Vagina (tissue), 2 donors: ENCODE measurements at regions not wholly inside any gene's neighbourhood (a gene's known extent, or its start where the extent isn't known, plus 50 kb on each side); places are given as distances from the start of the nearest gene placed in this dataset.

Experiments used
- POLR2A ChIP-seq, 2 donors: fragments of 450-650 bp; IDR thresholded peaks; one replicate each; pipeline ENCODE4 v1.6.1; 2017; ENCODE audit warnings: antibody characterized with exemption in 2 of 2, mild to moderate bottlenecking in 2 of 2, moderate library complexity in 2 of 2
- TF ChIP-seq, protein P1 (sequence below), 3 experiments: fragments of 450-650 bp in 2 of 3; fragments of 200-600 bp in 1 of 3; sonication (generic) in 1 of 3; IDR thresholded peaks; one replicate each; pipeline ENCODE4 v1.5.1; 2017 to 2019; ENCODE audit warnings: antibody characterized with exemption in 3 of 3, mild to moderate bottlenecking in 2 of 3, moderate library complexity in 2 of 3

DNA sequence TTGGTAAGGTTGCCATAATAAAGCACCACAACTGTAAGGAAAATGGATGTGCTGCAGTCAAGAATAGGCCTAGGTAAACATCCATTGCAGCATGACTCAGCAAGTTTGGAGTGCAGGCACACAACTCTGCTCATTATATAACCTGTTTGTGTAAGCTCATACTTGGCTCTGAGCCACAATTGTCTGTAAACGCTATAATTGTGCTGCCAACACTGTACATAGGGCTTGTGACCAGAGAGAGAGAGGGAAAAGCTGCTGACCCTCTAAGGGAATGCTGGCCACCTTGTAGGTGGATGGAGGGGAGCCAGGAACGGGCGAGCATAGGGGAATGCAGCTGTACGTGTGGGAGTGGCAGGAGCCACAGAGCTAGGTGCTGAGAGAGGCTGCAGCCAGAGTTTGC is 2186.5 kb upstream of the ACO1 start:
- TF ChIP-seq, protein P1, sequence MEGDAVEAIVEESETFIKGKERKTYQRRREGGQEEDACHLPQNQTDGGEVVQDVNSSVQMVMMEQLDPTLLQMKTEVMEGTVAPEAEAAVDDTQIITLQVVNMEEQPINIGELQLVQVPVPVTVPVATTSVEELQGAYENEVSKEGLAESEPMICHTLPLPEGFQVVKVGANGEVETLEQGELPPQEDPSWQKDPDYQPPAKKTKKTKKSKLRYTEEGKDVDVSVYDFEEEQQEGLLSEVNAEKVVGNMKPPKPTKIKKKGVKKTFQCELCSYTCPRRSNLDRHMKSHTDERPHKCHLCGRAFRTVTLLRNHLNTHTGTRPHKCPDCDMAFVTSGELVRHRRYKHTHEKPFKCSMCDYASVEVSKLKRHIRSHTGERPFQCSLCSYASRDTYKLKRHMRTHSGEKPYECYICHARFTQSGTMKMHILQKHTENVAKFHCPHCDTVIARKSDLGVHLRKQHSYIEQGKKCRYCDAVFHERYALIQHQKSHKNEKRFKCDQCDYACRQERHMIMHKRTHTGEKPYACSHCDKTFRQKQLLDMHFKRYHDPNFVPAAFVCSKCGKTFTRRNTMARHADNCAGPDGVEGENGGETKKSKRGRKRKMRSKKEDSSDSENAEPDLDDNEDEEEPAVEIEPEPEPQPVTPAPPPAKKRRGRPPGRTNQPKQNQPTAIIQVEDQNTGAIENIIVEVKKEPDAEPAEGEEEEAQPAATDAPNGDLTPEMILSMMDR (IDR thresholded peaks at IDR 0.05): no peak
- no peak for TF ChIP-seq POLR2A (IDR thresholded peaks at IDR 0.05)
